ENCODE measurements at regions not wholly inside any gene's neighbourhood (a gene's known extent, or its start where the extent isn't known, plus 50 kb on each side); places are given as distances from the start of the nearest gene placed in this dataset.

DNA sequence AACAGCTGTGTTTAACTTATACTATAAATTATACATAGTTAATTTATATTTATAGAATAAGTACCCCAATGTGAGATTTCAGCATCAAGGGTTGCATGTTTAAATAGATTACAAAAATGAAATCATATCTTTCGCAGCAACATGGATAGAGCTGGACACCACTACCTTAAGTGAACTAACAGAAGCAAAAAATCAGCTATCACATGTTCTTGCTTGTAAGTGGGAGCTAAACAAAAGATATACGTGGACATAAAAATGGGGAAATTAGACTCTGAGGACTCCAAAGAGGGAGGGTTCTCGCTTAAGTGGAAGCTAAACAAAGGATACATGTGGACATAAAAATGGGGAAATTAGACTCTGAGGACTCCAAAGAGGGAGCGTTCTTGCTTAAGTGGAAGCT is 626.5 kb upstream of the DPPA4 start:
- no peak for TF ChIP-seq TAF1 (conservative IDR thresholded peaks at IDR 0.05)
- no peak for TF ChIP-seq RAD21 (IDR thresholded peaks at IDR 0.05)
- TF ChIP-seq, protein P1, sequence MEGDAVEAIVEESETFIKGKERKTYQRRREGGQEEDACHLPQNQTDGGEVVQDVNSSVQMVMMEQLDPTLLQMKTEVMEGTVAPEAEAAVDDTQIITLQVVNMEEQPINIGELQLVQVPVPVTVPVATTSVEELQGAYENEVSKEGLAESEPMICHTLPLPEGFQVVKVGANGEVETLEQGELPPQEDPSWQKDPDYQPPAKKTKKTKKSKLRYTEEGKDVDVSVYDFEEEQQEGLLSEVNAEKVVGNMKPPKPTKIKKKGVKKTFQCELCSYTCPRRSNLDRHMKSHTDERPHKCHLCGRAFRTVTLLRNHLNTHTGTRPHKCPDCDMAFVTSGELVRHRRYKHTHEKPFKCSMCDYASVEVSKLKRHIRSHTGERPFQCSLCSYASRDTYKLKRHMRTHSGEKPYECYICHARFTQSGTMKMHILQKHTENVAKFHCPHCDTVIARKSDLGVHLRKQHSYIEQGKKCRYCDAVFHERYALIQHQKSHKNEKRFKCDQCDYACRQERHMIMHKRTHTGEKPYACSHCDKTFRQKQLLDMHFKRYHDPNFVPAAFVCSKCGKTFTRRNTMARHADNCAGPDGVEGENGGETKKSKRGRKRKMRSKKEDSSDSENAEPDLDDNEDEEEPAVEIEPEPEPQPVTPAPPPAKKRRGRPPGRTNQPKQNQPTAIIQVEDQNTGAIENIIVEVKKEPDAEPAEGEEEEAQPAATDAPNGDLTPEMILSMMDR (IDR thresholded peaks at IDR 0.05; ENCODE audit: low read depth, low read length, missing input control) = no peak
